GM19452 (cell line): ENCODE measurements at regions not wholly inside any gene's neighbourhood (a gene's known extent, or its start where the extent isn't known, plus 50 kb on each side); places are given as distances from the start of the nearest gene placed in this dataset.

ENCODE experiments used
- ATAC-seq: cut with Tn5 transposase; IDR thresholded peaks from one replicate; pipeline ENCODE4 v1.9.1; 2021; ENCODE audit not compliant: unreplicated experiment

GRCh38 chr10:2953495-2953894 is 113.9 kb upstream of the PFKP start:
- no peak for ATAC-seq

GRCh38 chr10:2951235-2951835 is 116.0 kb upstream of the PFKP start:
- no peak for ATAC-seq

- ATAC-seq = no peak
Measured at GRCh38 chr10:2950546-2950945, 116.8 kb upstream of the PFKP start.

- peak; percentile 56 for ATAC-seq
Measured at GRCh38 chr10:2949948-2950354, 117.4 kb upstream of the PFKP start.

- ATAC-seq = no peak
Measured at GRCh38 chr10:2949221-2949947, 118.0 kb upstream of the PFKP start.

GRCh38 chr10:2948127-2948854 is 119.1 kb upstream of the PFKP start:
- ATAC-seq = peak; percentile 75

- no peak for ATAC-seq
Measured at GRCh38 chr10:2944788-2945187, 122.6 kb upstream of the PFKP start.

GRCh38 chr10:2943932-2944614 is 123.3 kb upstream of the PFKP start:
- ATAC-seq = no peak

GRCh38 chr10:2942938-2943337 is 124.4 kb upstream of the PFKP start:
- no peak for ATAC-seq

- no peak for ATAC-seq
Measured at GRCh38 chr10:2938869-2939268, 128.5 kb upstream of the PFKP start.

- ATAC-seq = no peak
Measured at GRCh38 chr10:2936816-2937215, 130.5 kb upstream of the PFKP start.

GRCh38 chr10:2935647-2936386 is 131.5 kb upstream of the PFKP start:
- ATAC-seq = no peak

- ATAC-seq = no peak
Measured at GRCh38 chr10:2933924-2934323, 133.4 kb upstream of the PFKP start.

- ATAC-seq = no peak
Measured at GRCh38 chr10:2933519-2933918, 133.8 kb upstream of the PFKP start.

- no peak for ATAC-seq
Measured at GRCh38 chr10:2933071-2933470, 134.3 kb upstream of the PFKP start.

GRCh38 chr10:2929480-2930258 is 137.7 kb upstream of the PFKP start:
- ATAC-seq = no peak

GRCh38 chr10:2927958-2928840 is 139.1 kb upstream of the PFKP start:
- ATAC-seq = peak; percentile 86

GRCh38 chr10:2926918-2927660 is 140.3 kb upstream of the PFKP start:
- ATAC-seq = no peak
